Activated CD8-positive, alpha-beta T cell treated with anti-CD3 and anti-CD28 coated beads, Interleukin-2, amount 10 ng/mL, durations not matched to agents 7 days and 5 days (primary cell): ENCODE measurements at regions not wholly inside any gene's neighbourhood (a gene's known extent, or its start where the extent isn't known, plus 50 kb on each side); places are given as distances from the start of the nearest gene placed in this dataset.

Experiments used
- ATAC-seq: fragments of 150-1000 bp; cut with Tn5 transposase; one replicate; pipeline ENCODE4 v1.10.0; 2021; ENCODE audit warnings: moderate library complexity
- CTCF ChIA-PET: fragments of 350-600 bp; sonication (Branson Sonifier 250); formaldehyde crosslinking; loops from one replicate; lab custom pipeline; 2021; ENCODE audit warnings: antibody characterized with exemption; lab: Charles Lee
- POLR2A ChIA-PET: fragments of 350-600 bp; sonication (Branson Sonifier 250); formaldehyde crosslinking; loops from one replicate; lab custom pipeline; 2021; ENCODE audit warnings: antibody characterized with exemption; lab: Charles Lee
- DNase-seq: peaks from one replicate; pipeline ENCODE4 v3.0.0-alpha.2; 2020
- H3K27ac Mint-ChIP-seq: one replicate; pipeline ENCODE4 v1.8.0; 2021; ENCODE audit warnings: mild to moderate bottlenecking, mixed read lengths
- H3K27me3 Mint-ChIP-seq: one replicate; pipeline ENCODE4 v1.8.0; 2021; ENCODE audit warnings: low read depth, mixed read lengths
- H3K36me3 Mint-ChIP-seq: one replicate; pipeline ENCODE4 v1.8.0; 2021; ENCODE audit warnings: low read depth, mixed read lengths
- H3K4me1 Mint-ChIP-seq: one replicate; pipeline ENCODE4 v1.8.0; 2021; ENCODE audit warnings: low read depth, mixed read lengths
- H3K4me3 Mint-ChIP-seq: one replicate; pipeline ENCODE4 v1.8.0; 2021; ENCODE audit warnings: mild to moderate bottlenecking, mixed read lengths
- H3K9me3 Mint-ChIP-seq: one replicate; pipeline ENCODE4 v1.8.0; 2022; ENCODE audit warnings: mixed read lengths; ENCODE audit not compliant: insufficient read depth

- Mint-ChIP-seq H3K27me3 (no peaks in the 10 kb centered on the region), H3K9me3 (peaks cover 9% of the 10 kb centered on the region), H3K4me1 (no peaks in the 10 kb centered on the region), H3K27ac (no peak overlapping the region), H3K36me3 (no peaks in the 10 kb centered on the region), H3K4me3 (no peak overlapping the region)
- DNase-seq (no peak), ATAC-seq (no peak)
- CTCF ChIA-PET = no interaction called here
- POLR2A ChIA-PET = no interaction called here
Observed at GRCh38 chr3:84110787-84111186, 848.0 kb upstream of the CADM2 start.

GRCh38 chr3:84125201-84125721 lies 833.5 kb upstream of the CADM2 start:
- H3K27me3 Mint-ChIP-seq = no peaks in the 10 kb centered on the region
- ChIA-PET CTCF (no interaction called here), POLR2A (no interaction called here)
- H3K9me3 Mint-ChIP-seq = peaks cover 14% of the 10 kb centered on the region
- no peak overlapping the region for H3K4me3 Mint-ChIP-seq
- ATAC-seq = no peak
- no peak for DNase-seq
- no peaks in the 10 kb centered on the region for H3K4me1 Mint-ChIP-seq
- no peak overlapping the region for H3K27ac Mint-ChIP-seq
- H3K36me3 Mint-ChIP-seq = no peaks in the 10 kb centered on the region

GRCh38 chr3:84125760-84126159 lies 833.0 kb upstream of the CADM2 start:
- Mint-ChIP-seq H3K4me3 (no peak overlapping the region), H3K9me3 (peaks cover 12% of the 10 kb centered on the region), H3K36me3 (no peaks in the 10 kb centered on the region), H3K27ac (no peak overlapping the region), H3K4me1 (no peaks in the 10 kb centered on the region), H3K27me3 (no peaks in the 10 kb centered on the region)
- ChIA-PET POLR2A (no interaction called here), CTCF (no interaction called here)
- no peak for ATAC-seq
- no peak for DNase-seq

- Mint-ChIP-seq H3K27ac (no peak overlapping the region), H3K36me3 (no peaks in the 10 kb centered on the region), H3K27me3 (no peaks in the 10 kb centered on the region), H3K9me3 (peaks cover 12% of the 10 kb centered on the region), H3K4me1 (no peaks in the 10 kb centered on the region), H3K4me3 (no peak overlapping the region)
- DNase-seq (no peak), ATAC-seq (no peak)
- ChIA-PET CTCF (no interaction called here), POLR2A (no interaction called here)
Observed at GRCh38 chr3:84126160-84126559, 832.6 kb upstream of the CADM2 start.

GRCh38 chr3:84128024-84128423 lies 830.8 kb upstream of the CADM2 start:
- Mint-ChIP-seq H3K4me3 (no peak overlapping the region), H3K36me3 (no peaks in the 10 kb centered on the region), H3K27ac (no peak overlapping the region), H3K9me3 (peaks cover 4% of the 10 kb centered on the region), H3K4me1 (no peaks in the 10 kb centered on the region), H3K27me3 (no peaks in the 10 kb centered on the region)
- ATAC-seq (no peak), DNase-seq (no peak)
- ChIA-PET POLR2A (no interaction called here), CTCF (no interaction called here)

- DNase-seq = no peak
- ChIA-PET POLR2A (no interaction called here), CTCF (no interaction called here)
- Mint-ChIP-seq H3K4me1 (no peaks in the 10 kb centered on the region), H3K36me3 (no peaks in the 10 kb centered on the region), H3K4me3 (no peak overlapping the region), H3K9me3 (peaks cover 7% of the 10 kb centered on the region), H3K27me3 (no peaks in the 10 kb centered on the region), H3K27ac (no peak overlapping the region)
- ATAC-seq = no peak
Observed at GRCh38 chr3:84136425-84136824, 822.4 kb upstream of the CADM2 start.

GRCh38 chr3:84140631-84141030 lies 818.2 kb upstream of the CADM2 start:
- Mint-ChIP-seq H3K36me3 (no peaks in the 10 kb centered on the region), H3K9me3 (peaks cover 7% of the 10 kb centered on the region), H3K27me3 (no peaks in the 10 kb centered on the region), H3K4me3 (no peak overlapping the region), H3K4me1 (no peaks in the 10 kb centered on the region), H3K27ac (no peak overlapping the region)
- DNase-seq (no peak), ATAC-seq (no peak)
- POLR2A ChIA-PET = no interaction called here
- CTCF ChIA-PET = no interaction called here

- Mint-ChIP-seq H3K36me3 (no peaks in the 10 kb centered on the region), H3K4me3 (no peak overlapping the region), H3K27ac (no peak overlapping the region), H3K9me3 (peaks cover 12% of the 10 kb centered on the region), H3K27me3 (no peaks in the 10 kb centered on the region), H3K4me1 (no peaks in the 10 kb centered on the region)
- ChIA-PET CTCF (no interaction called here), POLR2A (no interaction called here)
- DNase-seq (no peak), ATAC-seq (no peak)
Observed at GRCh38 chr3:84141571-84141970, 817.2 kb upstream of the CADM2 start.

GRCh38 chr3:84165328-84165727 lies 793.5 kb upstream of the CADM2 start:
- no peak overlapping the region for H3K27ac Mint-ChIP-seq
- no peaks in the 10 kb centered on the region for H3K4me1 Mint-ChIP-seq
- ATAC-seq = no peak
- DNase-seq = no peak
- peaks cover 40% of the 10 kb centered on the region for H3K9me3 Mint-ChIP-seq
- H3K36me3 Mint-ChIP-seq = no peaks in the 10 kb centered on the region
- ChIA-PET CTCF (no interaction called here), POLR2A (no interaction called here)
- no peaks in the 10 kb centered on the region for H3K27me3 Mint-ChIP-seq
- no peak overlapping the region for H3K4me3 Mint-ChIP-seq

- DNase-seq (no peak), ATAC-seq (no peak)
- CTCF ChIA-PET = no interaction called here
- POLR2A ChIA-PET = no interaction called here
- Mint-ChIP-seq H3K4me1 (no peaks in the 10 kb centered on the region), H3K27ac (no peak overlapping the region), H3K4me3 (no peak overlapping the region), H3K27me3 (no peaks in the 10 kb centered on the region), H3K36me3 (no peaks in the 10 kb centered on the region), H3K9me3 (peaks cover 41% of the 10 kb centered on the region)
Observed at GRCh38 chr3:84175449-84175848, 783.3 kb upstream of the CADM2 start.

- ChIA-PET POLR2A (no interaction called here), CTCF (no interaction called here)
- Mint-ChIP-seq H3K4me1 (no peaks in the 10 kb centered on the region), H3K27ac (no peak overlapping the region), H3K36me3 (no peaks in the 10 kb centered on the region), H3K27me3 (no peaks in the 10 kb centered on the region), H3K4me3 (no peak overlapping the region), H3K9me3 (peaks cover 15% of the 10 kb centered on the region)
- DNase-seq = no peak
- ATAC-seq = no peak
Observed at GRCh38 chr3:84184937-84185336, 773.9 kb upstream of the CADM2 start.

GRCh38 chr3:84194029-84194428 lies 764.8 kb upstream of the CADM2 start:
- POLR2A ChIA-PET = no interaction called here
- CTCF ChIA-PET = no interaction called here
- Mint-ChIP-seq H3K36me3 (no peaks in the 10 kb centered on the region), H3K9me3 (peaks cover 26% of the 10 kb centered on the region), H3K4me1 (no peaks in the 10 kb centered on the region), H3K27me3 (no peaks in the 10 kb centered on the region), H3K27ac (no peak overlapping the region), H3K4me3 (no peak overlapping the region)
- DNase-seq (no peak), ATAC-seq (no peak)

GRCh38 chr3:84209474-84209873 lies 749.3 kb upstream of the CADM2 start:
- Mint-ChIP-seq H3K36me3 (no peaks in the 10 kb centered on the region), H3K4me1 (no peaks in the 10 kb centered on the region), H3K27ac (no peak overlapping the region), H3K9me3 (peaks cover 9% of the 10 kb centered on the region), H3K4me3 (no peak overlapping the region), H3K27me3 (no peaks in the 10 kb centered on the region)
- CTCF ChIA-PET = no interaction called here
- no peak for DNase-seq
- ATAC-seq = no peak
- POLR2A ChIA-PET = no interaction called here
